H9 (cell line): ENCODE measurements at regions not wholly inside any gene's neighbourhood (a gene's known extent, or its start where the extent isn't known, plus 50 kb on each side); places are given as distances from the start of the nearest gene placed in this dataset.

Source experiments
- DNase-seq: peaks from one replicate; pipeline ENCODE4 v3.0.0-alpha.2; 2017
- H2AFZ ChIP-seq: one replicate; pipeline ENCODE4 v1.6.1; 2013; ENCODE audit warnings: mild to moderate bottlenecking, low read length, control low read depth, moderate library complexity
- H2AK5ac ChIP-seq: 2 replicates; pipeline ENCODE4 v1.6.1; 2013; ENCODE audit warnings: low read length, control low read depth, mixed read lengths; ENCODE audit not compliant: insufficient read length
- H2BK120ac ChIP-seq: one replicate; pipeline ENCODE4 v1.6.1; 2013; ENCODE audit warnings: low read depth, mild to moderate bottlenecking, low read length, control low read depth, inconsistent platforms; ENCODE audit not compliant: poor library complexity, severe bottlenecking
- H2BK12ac ChIP-seq: 2 replicates; pipeline ENCODE4 v1.6.1; 2013; ENCODE audit warnings: low read length, control low read depth, mixed read lengths, low read depth; ENCODE audit not compliant: insufficient read length
- H2BK15ac ChIP-seq: 2 replicates; pipeline ENCODE4 v1.6.1; 2013; ENCODE audit warnings: low read depth, low read length, control low read depth
- H2BK20ac ChIP-seq: one replicate; pipeline ENCODE4 v1.6.1; 2013; ENCODE audit warnings: low read depth, mild to moderate bottlenecking, low read length, control low read depth, inconsistent platforms; ENCODE audit not compliant: poor library complexity, severe bottlenecking
- H2BK5ac ChIP-seq: 2 replicates; pipeline ENCODE4 v1.6.1; 2013; ENCODE audit warnings: low read length, control low read depth, mixed read lengths; ENCODE audit not compliant: insufficient read length
- H3K14ac ChIP-seq: 2 replicates; pipeline ENCODE4 v1.6.1; 2013; ENCODE audit warnings: low read length, control low read depth; ENCODE audit not compliant: insufficient read depth
- H3K18ac ChIP-seq: 2 replicates; pipeline ENCODE4 v1.6.1; 2013; ENCODE audit warnings: low read depth, mild to moderate bottlenecking, mixed read lengths, low read length, control low read depth; ENCODE audit not compliant: insufficient read length
- H3K23ac ChIP-seq: 2 replicates; pipeline ENCODE4 v1.6.1; 2013; ENCODE audit warnings: low read length, control low read depth, mixed read lengths, low read depth; ENCODE audit not compliant: insufficient read length
- H3K23me2 ChIP-seq: 2 replicates; pipeline ENCODE4 v1.6.1; 2013; ENCODE audit warnings: low read depth, mild to moderate bottlenecking, mixed read lengths, low read length, control low read depth; ENCODE audit not compliant: insufficient read length, poor library complexity, severe bottlenecking
- H3K27ac ChIP-seq: 2 replicates; pipeline ENCODE4 v1.5.1; 2013; ENCODE audit warnings: low read length, control low read depth, mixed read lengths, low read depth; ENCODE audit not compliant: insufficient read length
- H3K27me3 ChIP-seq: 2 replicates; pipeline ENCODE4 v1.6.1; 2013; ENCODE audit warnings: low read length, control low read depth, inconsistent platforms; ENCODE audit not compliant: insufficient read depth
- H3K4ac ChIP-seq: 2 replicates; pipeline ENCODE4 v1.6.1; 2013; ENCODE audit warnings: low read depth, mild to moderate bottlenecking, control low read depth, inconsistent platforms, low read length, moderate library complexity
- H3K4me1 ChIP-seq: 2 replicates; pipeline ENCODE4 v1.6.1; 2013; ENCODE audit warnings: low read length, control low read depth, inconsistent platforms; ENCODE audit not compliant: insufficient read depth
- H3K4me2 ChIP-seq: 2 replicates; pipeline ENCODE4 v1.6.1; 2013; ENCODE audit warnings: low read length, control low read depth, mixed read lengths; ENCODE audit not compliant: insufficient read length, insufficient read depth
- H3K56ac ChIP-seq: 2 replicates; pipeline ENCODE4 v1.6.1; 2013; ENCODE audit warnings: low read depth, mild to moderate bottlenecking, mixed read lengths, low read length, control low read depth; ENCODE audit not compliant: insufficient read length
- H3K79me1 ChIP-seq: 2 replicates; pipeline ENCODE4 v1.6.1; 2013; ENCODE audit warnings: low read depth, mild to moderate bottlenecking, moderate library complexity, low read length, control low read depth, inconsistent platforms; ENCODE audit not compliant: insufficient read depth, poor library complexity, severe bottlenecking
- H3K79me2 ChIP-seq: 2 replicates; pipeline ENCODE4 v1.6.1; 2013; ENCODE audit warnings: low read length, control low read depth, inconsistent platforms; ENCODE audit not compliant: insufficient read depth
- H3K9ac ChIP-seq: 2 replicates; pipeline ENCODE4 v1.6.1; 2013; ENCODE audit warnings: low read length, control low read depth, mixed read lengths; ENCODE audit not compliant: insufficient read length; ENCODE audit errors: extremely low read depth
- H3K9me3 ChIP-seq: one replicate; pipeline ENCODE4 v1.6.1; 2013; ENCODE audit warnings: low read depth, low read length, inconsistent platforms; ENCODE audit not compliant: control insufficient read depth
- H3T11ph ChIP-seq: one replicate; pipeline ENCODE4 v1.6.1; 2013; ENCODE audit warnings: mild to moderate bottlenecking, low read length, control low read depth, inconsistent platforms
- H4K20me1 ChIP-seq: one replicate; pipeline ENCODE4 v1.6.1; 2013; ENCODE audit not compliant: control insufficient read depth, insufficient read length, insufficient read depth
- H4K5ac ChIP-seq: 2 replicates; pipeline ENCODE4 v1.6.1; 2013; ENCODE audit warnings: low read depth, mild to moderate bottlenecking, mixed read lengths, low read length, control low read depth; ENCODE audit not compliant: insufficient read length
- H4K8ac ChIP-seq: replicated peaks from 2 replicates; pipeline ENCODE4 v1.6.1; 2013; ENCODE audit warnings: low read length, control low read depth, mixed read lengths, low read depth; ENCODE audit not compliant: insufficient read length
- H4K91ac ChIP-seq: 2 replicates; pipeline ENCODE4 v1.6.1; 2013; ENCODE audit warnings: low read depth, mild to moderate bottlenecking, moderate library complexity, mixed read lengths, low read length, control low read depth; ENCODE audit not compliant: insufficient read length
- H3K27ac Mint-ChIP-seq, 3 experiments: 2 replicates in 2 of 3; 3 replicates in 1 of 3; pipeline ENCODE4 v1.8.0; 2020 to 2021; ENCODE audit warnings: mixed read lengths in 3 of 3, mild to moderate bottlenecking in 1 of 3, moderate library complexity in 1 of 3
- H3K27me3 Mint-ChIP-seq: 2 replicates; pipeline ENCODE4 v1.8.0; 2021; ENCODE audit warnings: low read depth, mild to moderate bottlenecking, moderate library complexity, mixed read lengths
- H3K36me3 Mint-ChIP-seq, 3 experiments: 2 replicates in 2 of 3; 3 replicates in 1 of 3; pipeline ENCODE4 v1.8.0; 2020 to 2021; ENCODE audit warnings: low read depth in 3 of 3, mixed read lengths in 3 of 3; ENCODE audit not compliant: insufficient read depth in 1 of 3
- H3K4me1 Mint-ChIP-seq, 2 experiments: 2 replicates each; pipeline ENCODE4 v1.8.0; 2020; ENCODE audit warnings: mixed read lengths in 2 of 2
- H3K4me3 Mint-ChIP-seq, 2 experiments: 2 replicates in 1 of 2; 3 replicates in 1 of 2; pipeline ENCODE4 v1.8.0; 2020 to 2021; ENCODE audit warnings: mild to moderate bottlenecking in 2 of 2, mixed read lengths in 2 of 2, moderate library complexity in 1 of 2
- H3K9me3 Mint-ChIP-seq, 2 experiments: 2 replicates in 1 of 2; 3 replicates in 1 of 2; pipeline ENCODE4 v1.8.0; 2020; ENCODE audit warnings: mild to moderate bottlenecking in 2 of 2, mixed read lengths in 2 of 2, moderate library complexity in 1 of 2
- CTCF ChIP-seq: fragments of 200-600 bp; sonication (generic); conservative IDR thresholded peaks from 3 replicates; pipeline ENCODE4 v1.8.0; 2021; ENCODE audit warnings: antibody characterized with exemption, mild to moderate bottlenecking
- WGBS: extraction: QIAGEN DNeasy Blood & Tissue Kit; methylation state at CpG from one replicate; pipeline ENCODE4 v1.1.7; 2013; ENCODE audit warnings: missing lambda C conversion rate, low lambda C conversion rate, mixed read lengths; ENCODE audit not compliant: insufficient read length; ENCODE audit errors: extremely low coverage; 5-methylcytosine and 5-hydroxymethylcytosine counted together

DNA sequence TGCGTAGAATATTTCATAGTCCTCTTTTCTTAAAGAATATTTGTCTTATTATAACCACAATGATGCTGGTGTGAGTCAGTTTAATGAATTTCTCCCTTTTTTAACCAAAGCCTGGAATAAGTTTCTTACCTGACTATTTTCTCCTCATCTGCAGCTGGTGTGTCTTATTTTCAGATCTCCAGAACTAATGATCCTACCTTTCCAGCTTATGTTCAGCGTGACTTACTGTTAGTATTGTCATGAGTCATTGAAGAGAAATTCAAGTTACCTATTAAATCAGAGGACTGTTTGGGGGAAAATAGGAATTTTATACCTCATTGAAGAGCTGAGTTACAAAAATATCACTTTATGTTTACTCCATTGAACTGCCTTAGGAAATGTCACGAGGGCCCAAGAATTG lies 482.1 kb downstream of the RWDD3 start:
- no peaks in the 10 kb centered on the region for H3K79me2 ChIP-seq
- no peak overlapping the region for H3K18ac ChIP-seq
- H2BK120ac ChIP-seq, result no peak overlapping the region
- no peak overlapping the region for H4K91ac ChIP-seq
- H2AK5ac ChIP-seq, result no peak overlapping the region
- peaks cover 0 to 2% (median 0%) of the 10 kb centered on the region in 3 experiments; a peak in 1 of 7 replicates for H3K36me3 Mint-ChIP-seq
- H3K4me2 ChIP-seq, result no peak overlapping the region
- no peaks in the 10 kb centered on the region for H3K27me3 Mint-ChIP-seq
- H3K4me1 ChIP-seq, result no peaks in the 10 kb centered on the region
- no peak overlapping the region for H4K8ac ChIP-seq
- WGBS, result no CpG with 5 or more reads among the region's 3 CpGs
- no peak overlapping the region for H4K5ac ChIP-seq
- H3K9ac ChIP-seq, result no peak overlapping the region
- no peaks in the 10 kb centered on the region for H3K9me3 Mint-ChIP-seq
- H3K27ac Mint-ChIP-seq, result no peak overlapping the region
- H3K56ac ChIP-seq, result no peak overlapping the region
- TF ChIP-seq CTCF, result no peak
- DNase-seq, result no peak
- no peak overlapping the region for H2BK5ac ChIP-seq
- H3K27ac ChIP-seq, result no peak overlapping the region
- no peak overlapping the region for H2AFZ ChIP-seq
- no peaks in the 10 kb centered on the region for H3K9me3 ChIP-seq
- no peak overlapping the region for H3K23ac ChIP-seq
- no peaks in the 10 kb centered on the region for H3K79me1 ChIP-seq
- no peak overlapping the region for H3K4ac ChIP-seq
- no peaks in the 10 kb centered on the region for H3K23me2 ChIP-seq
- no peak overlapping the region for H2BK12ac ChIP-seq
- no peak overlapping the region for H2BK20ac ChIP-seq
- H3T11ph ChIP-seq, result no peak overlapping the region
- no peak overlapping the region for H2BK15ac ChIP-seq
- H3K27me3 ChIP-seq, result no peaks in the 10 kb centered on the region
- H3K4me1 Mint-ChIP-seq, result no peaks in the 10 kb centered on the region
- no peak overlapping the region for H3K4me3 Mint-ChIP-seq
- no peak overlapping the region for H3K14ac ChIP-seq
- H4K20me1 ChIP-seq, result no peaks in the 10 kb centered on the region
